Mammary epithelial cell (primary cell): ENCODE measurements at regions not wholly inside any gene's neighbourhood (a gene's known extent, or its start where the extent isn't known, plus 50 kb on each side); places are given as distances from the start of the nearest gene placed in this dataset.

ENCODE experiments used
- EZH2 ChIP-seq: IDR thresholded peaks from 2 replicates; pipeline ENCODE4 v1.6.1; 2012; ENCODE audit warnings: low read length, inconsistent platforms, borderline replicate concordance
- TF ChIP-seq, protein P1 (sequence below), 2 donors: IDR thresholded peaks in 1 of 2; conservative IDR thresholded peaks in 1 of 2; 2 replicates each; pipeline ENCODE4 v1.5.1; 2011 to 2012; ENCODE audit warnings: inconsistent platforms in 2 of 2, low read length in 2 of 2, mild to moderate bottlenecking in 2 of 2, control low read depth in 1 of 2, low read depth in 1 of 2; ENCODE audit not compliant: insufficient read depth in 1 of 2; ENCODE audit errors: extremely low read depth in 1 of 2

- TF ChIP-seq, protein P1, sequence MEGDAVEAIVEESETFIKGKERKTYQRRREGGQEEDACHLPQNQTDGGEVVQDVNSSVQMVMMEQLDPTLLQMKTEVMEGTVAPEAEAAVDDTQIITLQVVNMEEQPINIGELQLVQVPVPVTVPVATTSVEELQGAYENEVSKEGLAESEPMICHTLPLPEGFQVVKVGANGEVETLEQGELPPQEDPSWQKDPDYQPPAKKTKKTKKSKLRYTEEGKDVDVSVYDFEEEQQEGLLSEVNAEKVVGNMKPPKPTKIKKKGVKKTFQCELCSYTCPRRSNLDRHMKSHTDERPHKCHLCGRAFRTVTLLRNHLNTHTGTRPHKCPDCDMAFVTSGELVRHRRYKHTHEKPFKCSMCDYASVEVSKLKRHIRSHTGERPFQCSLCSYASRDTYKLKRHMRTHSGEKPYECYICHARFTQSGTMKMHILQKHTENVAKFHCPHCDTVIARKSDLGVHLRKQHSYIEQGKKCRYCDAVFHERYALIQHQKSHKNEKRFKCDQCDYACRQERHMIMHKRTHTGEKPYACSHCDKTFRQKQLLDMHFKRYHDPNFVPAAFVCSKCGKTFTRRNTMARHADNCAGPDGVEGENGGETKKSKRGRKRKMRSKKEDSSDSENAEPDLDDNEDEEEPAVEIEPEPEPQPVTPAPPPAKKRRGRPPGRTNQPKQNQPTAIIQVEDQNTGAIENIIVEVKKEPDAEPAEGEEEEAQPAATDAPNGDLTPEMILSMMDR (conservative IDR thresholded peaks at IDR 0.05 in 1 of 2, IDR thresholded peaks at IDR 0.05 in 1 of 2; ENCODE audit: extremely low read depth in 1 of 2, insufficient read depth in 1 of 2, low read depth in 1 of 2, low read length in 2 of 2), result no peak
- no peak for TF ChIP-seq EZH2
Measured at GRCh38 chr13:24618011-24618955, 61.9 kb upstream of the ATP12A start.
